Glomerular endothelial cell (primary cell): ENCODE measurements at regions not wholly inside any gene's neighbourhood (a gene's known extent, or its start where the extent isn't known, plus 50 kb on each side); places are given as distances from the start of the nearest gene placed in this dataset.

Source experiments
- DNase-seq: peaks from one replicate; pipeline ENCODE4 v3.0.0-alpha.2; 2011; ENCODE audit warnings: low read depth, low spot score; ENCODE audit errors: extremely low read depth

DNA sequence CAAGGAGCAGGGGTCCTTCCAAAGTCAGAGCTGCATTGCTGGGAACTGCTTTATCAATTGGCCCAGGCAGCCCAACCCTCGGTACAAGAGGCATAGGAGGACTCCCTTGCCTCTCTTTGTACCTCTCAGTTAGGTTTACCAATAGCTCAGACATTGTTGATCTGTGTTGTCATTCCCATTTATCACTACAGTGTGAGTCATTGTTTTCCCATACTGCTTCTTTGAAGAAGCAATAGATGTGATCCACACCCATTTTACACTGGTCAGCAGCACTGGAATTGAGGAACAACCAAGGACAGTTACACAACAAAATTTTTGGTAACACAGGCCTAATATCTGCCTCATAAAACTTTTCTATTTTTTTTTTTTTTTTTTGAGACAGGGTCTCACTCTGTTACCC, 307.2 kb downstream of the SNX13 start:
- DNase-seq = no peak

DNA sequence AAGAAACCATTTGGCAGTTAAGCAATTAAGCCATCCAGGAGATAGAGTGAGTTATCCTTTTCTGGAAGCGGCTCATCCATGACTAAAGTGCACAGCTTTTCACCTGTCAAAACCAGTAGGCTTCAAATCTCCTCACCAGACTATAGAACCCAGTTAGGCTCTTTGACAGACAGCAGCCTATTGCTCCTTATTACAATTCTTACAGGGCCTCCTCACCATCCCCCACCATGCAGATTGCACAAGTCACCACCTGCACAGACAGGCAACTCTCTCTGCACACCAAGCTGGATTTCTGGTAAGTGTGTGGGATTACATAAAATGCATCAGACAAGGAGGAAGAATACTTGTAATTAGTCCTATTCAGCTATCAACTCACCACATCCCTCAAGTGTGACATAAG, 301.6 kb downstream of the SNX13 start:
- DNase-seq = no peak

DNA sequence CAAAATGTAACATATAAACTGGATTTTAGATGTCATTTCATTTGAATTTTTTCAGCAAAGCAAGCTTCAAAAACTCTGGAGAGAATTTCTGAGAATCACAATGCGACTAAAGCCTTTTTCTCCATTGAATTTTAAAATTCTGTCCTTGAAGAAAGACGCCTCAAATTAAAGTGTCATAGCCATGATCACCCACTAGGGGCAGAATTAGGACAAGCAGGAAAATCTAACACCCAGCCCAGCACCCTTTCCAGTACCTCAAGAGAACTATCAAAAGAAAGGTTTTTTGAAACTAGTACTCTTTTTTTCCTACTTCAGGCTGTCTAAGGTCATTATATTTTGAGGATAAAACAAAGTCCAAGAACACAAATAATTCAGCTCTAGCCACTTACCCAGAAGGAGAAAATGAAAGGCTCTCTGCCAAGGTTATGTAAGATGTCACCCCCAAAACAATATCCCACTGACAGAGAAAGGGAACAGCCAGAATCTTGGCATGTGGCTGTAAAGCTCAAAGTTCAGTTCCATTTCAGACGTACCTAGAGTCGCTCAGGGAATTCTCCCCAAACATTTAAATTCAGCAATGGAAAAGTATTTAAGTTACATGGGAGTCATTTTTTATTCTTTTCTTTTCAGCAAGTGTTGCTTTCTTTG, 299.4 kb downstream of the SNX13 start:
- DNase-seq = no peak

DNA sequence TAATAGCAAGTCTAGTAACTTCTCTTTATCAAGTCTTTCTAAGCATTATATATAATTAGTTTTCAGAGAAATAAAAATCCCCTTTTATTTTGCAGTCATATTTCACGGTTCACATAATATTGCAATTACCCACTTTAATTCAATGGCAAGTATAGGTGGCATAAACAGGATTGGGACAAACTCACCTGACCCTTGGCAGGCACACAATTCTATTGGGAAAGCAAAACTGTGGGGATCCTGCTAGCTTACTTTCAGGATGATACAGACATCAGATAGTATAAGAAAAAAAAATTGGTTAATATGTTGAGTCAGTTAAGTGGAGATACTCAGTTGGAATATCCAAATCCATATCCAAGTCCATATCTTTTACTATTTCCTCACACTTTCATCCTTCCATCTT, 294.8 kb downstream of the SNX13 start:
- no peak for DNase-seq

DNA sequence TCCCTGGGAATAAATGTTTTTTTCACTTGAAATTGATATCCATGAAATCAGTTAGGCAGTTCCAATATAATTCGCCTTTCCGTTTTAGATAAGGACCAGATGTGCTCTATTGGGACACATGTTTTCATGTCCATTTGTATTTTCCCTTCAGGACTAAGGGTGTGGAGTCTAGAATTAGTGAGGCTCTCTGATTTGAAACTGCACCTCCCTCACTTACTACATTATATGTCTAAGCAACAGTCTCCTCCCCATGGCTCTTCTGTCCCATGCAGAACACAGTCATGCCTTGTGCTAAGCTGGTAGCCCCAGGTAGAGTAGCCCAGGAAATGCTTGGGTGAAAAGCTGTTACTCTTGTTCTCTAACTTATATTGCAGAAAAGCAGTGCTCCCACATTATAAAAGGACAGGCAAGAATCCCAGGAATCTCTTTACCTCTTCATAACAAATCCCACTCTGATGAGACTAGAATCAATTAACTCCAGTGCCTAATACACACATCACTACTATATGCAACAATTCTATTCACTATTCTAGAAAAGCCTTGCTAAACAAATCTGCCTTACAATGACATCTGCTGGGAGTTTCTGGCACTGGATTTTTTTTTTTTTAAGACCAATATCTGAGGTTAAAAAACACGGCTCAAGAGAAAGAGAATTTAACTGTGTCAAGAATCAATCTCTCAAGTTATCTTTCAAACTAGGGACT, 293.9 kb downstream of the SNX13 start:
- DNase-seq = no peak

DNA sequence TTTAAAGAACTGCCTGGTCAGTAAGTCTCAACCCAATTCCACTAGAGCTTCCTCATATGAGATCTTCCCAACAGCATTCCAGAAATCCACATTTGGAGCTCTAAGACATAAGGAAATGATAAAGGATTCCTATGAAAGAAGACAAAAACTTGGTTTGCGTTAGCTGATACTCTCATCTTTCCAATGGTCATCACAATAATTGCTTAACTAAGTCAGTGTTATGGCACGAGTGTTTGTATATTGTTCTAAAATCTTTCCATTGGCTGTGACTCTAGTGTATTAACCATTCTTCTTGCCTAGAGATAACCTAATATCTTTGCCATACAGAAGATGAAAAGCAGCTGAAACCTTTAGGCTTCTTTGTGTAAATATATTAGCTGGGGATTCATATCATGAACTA, 289.0 kb downstream of the SNX13 start:
- no peak for DNase-seq

DNA sequence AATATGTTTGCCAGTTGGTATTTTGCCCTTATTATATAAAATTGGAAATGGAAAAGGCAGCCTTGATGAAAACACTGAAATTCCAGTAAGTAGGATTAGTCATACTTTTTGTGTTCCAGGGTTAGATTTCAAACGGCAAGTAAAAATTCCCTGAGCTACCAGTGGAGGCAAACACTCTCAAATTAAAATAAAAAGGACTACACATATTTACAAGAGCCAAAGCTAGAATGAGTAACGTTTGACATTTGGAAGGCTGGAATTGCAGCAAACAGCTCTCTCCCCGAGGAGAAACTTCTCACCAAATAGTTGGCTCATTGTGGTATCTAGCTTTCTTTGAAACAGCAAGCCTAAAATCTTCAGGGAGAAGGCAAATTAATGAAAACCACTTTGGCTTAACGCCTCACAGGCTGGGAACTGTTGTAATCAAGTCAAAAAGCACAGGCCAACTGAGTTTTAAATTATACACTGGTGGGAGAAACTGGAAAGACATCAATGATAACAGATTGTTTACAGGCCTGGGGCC, 288.4 kb downstream of the SNX13 start:
- no peak for DNase-seq

DNA sequence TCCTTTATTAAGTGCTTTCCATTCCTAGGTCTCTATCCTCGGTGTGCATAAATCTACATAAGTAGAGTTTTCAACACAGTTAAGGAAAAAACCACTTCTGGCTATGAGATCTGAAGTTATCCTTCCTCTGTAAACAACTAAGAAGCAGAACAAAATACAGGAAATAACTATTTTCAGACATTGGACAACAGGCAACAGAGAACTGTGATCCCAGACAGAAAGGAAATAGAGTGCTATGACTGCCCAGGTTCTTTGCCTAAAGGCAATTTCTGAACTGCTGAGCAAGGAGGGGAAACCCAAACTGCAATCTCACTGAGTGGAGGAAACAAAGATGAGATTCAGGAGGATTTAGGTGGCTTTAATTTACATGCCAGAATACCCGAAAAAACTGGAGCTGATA, 285.4 kb downstream of the SNX13 start:
- no peak for DNase-seq

DNA sequence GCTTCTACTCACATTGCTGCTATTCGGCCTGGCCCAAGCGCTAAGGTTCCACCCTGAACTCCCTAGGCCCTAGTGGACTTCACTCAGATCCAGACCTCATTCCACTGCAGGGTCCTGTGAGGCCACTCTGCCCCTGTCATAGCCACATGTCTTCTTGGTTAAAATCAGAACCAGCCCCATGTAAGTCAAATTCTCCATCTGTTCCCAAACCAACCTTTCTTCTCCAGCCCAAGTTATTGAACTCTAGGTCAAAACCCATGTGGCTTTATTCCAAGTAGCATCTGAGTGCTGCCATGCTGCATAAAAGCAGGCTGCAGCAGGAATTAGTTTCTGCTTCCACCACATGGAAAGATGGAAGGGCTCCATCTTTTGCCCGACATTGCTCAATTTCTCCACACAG, 281.2 kb downstream of the SNX13 start:
- DNase-seq = no peak

DNA sequence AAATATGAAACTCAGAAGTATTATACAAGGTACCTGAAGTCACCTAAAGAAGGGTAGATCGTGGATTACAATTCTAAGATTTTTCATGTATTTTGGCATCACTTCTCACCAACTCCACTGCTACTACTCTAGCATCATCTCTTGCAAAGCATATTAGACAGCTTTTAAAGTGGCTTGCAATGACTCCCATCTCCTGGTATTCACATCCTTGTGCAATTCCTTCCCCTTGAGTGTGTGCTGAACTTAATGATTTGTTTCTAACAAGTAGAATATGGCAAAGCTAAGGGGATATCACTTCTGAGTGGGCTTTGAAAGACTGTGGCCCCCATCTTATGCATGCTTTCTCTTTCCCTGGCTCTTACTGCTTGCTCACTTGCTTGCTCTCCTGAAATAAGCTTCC, 280.2 kb downstream of the SNX13 start:
- no peak for DNase-seq

DNA sequence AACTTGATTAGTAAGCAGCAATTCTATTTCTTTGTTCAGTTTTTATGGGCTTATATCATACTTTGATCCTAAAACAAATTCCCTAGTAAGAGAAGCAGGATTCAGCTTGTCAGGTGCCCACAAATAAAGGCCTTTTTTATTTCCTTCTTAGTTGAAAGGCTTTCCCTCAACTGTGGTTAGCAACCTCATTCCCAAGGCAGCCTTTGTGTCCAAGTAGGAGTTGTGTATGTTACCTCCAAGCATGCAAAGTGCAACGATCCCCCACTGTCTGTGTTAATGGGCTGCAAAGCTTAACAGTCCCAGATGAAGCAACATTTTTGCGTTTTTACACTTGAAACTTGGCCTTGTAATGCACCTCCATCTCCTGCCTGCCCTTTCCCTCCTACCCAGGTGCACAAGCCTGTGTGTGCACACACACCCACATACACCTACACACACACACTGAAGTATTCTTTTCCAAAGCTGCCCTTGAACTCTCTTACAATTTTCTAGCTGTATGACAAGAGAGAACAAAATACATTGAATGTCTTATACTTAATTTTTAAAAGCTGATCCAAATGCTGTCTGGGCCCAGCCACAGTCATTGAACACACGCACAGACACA, 278.2 kb downstream of the SNX13 start:
- DNase-seq = no peak

DNA sequence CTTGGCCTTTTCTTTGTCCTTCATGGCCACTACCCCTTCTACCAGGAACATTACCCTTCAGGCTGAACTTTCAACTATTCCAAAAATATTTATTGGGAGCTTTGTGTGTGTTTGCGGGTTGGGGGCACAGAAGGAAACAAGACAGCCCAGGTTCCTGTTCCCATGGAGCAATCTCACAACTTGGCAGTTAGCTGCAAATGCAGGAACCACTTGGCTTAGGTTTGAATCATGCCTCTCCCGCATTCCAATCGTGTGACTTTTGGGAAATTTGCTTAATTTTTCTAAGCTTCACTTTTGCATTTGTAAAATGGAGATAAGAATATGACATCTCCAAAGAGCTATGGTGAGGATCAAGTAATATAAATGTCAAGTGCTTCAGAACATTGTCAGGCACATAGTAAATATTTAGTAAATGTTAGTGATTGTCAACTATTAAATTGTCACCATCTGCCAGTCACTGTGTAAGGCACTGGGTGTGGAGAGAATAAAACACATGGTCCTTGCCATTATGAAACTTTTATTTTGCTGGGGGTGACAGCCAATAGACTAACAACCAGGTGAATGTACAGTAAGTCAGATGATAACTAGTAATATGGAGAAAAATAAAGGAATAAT, 277.1 kb downstream of the SNX13 start:
- no peak for DNase-seq

DNA sequence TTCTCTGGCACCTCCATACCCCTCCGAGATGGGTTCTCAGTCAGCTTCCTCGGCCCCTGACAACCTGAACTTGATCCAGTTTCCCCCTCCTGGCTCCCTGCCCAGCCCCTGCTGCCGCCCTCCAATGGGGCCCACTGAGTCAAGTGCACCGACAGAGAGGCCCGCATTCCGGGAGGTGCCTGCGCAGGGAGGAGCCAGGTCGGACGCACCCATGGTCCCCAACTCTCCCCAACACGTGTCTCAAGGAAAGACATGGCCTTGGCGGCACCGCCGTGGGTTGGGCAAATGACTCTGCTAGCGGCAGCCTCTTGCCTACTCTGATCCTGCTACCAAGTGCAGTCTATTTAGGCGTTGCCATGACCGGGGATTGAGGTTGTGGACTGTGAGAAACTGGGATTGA, 275.3 kb downstream of the SNX13 start:
- no peak for DNase-seq

DNA sequence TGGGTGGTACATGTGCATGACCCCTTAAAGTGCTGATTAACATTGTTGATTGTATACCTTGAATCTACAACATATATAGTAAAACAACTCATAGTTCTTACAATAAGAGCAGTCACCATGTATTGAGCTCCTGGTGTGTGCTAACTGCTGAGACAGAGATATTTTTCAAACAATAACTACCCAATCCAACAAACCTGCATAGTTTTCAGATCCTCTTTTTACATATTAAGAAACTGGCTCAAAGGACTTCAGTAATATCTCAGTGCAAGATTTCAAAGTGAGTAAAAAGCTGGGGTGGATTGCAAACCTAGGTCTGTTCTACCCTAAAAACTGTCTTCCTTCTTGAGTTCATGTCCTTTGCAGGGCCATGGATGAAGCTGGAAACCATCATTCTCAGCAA, 272.2 kb downstream of the SNX13 start:
- DNase-seq = no peak

DNA sequence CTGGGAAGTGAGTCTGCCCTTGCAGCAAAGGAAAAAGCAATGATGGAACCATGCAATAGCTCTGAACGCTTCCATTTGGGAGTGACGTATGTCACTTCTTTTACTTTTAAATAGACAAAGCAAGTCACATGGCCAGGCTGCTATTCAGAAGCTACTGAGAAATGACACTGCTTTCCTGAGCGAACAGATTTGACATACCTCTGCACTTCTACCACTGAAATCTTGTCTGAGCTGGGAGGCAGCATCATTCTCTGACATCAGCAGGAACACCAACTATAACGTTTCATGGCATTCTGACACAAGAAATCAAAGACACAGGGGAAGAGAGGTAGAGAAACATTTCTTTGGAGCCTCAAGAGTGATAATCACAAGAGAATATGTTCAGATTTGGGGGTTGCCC, 271.1 kb downstream of the SNX13 start:
- no peak for DNase-seq

DNA sequence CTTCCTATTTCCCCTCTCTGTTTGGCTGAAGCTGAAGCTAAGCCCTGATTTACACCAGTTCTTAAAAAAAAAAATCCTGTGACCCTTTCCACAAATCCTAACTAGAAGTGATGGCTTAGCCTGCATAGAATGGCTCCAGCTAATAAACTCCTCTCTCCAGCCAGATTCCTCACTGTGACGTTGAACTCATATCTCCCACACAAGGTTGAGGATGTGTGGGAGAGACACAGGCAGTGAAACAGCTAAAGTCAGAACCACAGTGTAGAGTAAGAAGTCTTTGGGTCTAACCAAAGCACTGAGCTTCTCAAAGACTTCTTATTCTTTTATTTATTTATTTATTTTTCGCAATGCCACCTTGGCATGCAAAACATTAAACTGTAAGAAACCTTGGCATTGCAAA, 268.3 kb downstream of the SNX13 start:
- no peak for DNase-seq

DNA sequence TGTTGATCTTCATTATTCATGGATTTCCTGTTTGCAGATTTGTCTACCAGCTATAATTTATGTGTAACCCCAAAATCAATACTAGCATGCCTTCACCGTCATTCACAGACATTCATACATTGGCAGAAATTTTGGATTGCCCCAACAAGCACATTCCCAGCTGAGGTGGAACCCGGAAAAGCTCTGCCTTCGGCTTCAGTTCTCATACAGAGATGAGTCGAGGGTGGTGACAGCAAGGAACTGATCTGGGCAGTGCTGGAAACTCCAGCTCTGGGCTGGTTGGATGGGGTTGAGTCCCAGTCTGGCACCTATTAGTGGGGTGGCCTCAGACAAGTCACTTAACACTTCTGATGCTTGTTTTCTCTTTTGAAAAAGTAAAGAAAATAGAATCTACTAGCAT, 267.5 kb downstream of the SNX13 start:
- DNase-seq = no peak

DNA sequence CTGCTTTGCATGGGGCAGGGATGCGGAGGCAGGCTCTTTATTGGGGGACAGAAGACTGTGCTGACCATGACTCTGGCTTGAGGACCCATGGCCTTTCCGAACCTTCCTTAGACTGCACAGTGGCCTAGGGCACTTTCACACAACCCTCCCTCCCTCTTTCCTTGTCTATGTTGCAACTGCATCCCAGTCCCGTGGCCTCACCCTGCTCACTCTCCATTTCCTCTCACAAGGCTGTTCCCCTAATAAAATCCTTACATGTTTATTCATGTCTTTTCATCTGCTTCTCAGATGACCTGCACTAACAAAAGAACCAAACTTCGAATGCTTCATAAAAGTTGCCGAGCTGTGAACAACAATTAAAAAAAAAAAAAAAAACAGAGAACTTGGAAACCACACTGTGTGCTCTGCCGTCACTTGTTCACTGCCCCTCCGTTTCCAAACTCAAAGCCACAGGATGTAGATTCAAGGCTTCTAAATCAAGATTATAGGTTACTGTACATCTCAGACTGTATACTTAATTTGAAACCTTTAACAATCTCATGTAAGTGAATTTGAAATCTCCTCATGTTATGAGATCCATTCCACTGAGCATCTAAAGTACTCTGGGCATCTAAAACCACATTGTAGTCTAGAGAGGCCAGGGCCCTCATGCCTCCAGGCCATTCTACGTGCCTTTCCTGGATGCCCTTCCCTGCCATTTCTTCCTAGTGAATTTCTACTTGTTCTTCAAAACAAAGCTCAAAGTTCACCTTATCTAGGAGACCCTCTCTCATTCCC, 265.9 kb downstream of the SNX13 start:
- no peak for DNase-seq

DNA sequence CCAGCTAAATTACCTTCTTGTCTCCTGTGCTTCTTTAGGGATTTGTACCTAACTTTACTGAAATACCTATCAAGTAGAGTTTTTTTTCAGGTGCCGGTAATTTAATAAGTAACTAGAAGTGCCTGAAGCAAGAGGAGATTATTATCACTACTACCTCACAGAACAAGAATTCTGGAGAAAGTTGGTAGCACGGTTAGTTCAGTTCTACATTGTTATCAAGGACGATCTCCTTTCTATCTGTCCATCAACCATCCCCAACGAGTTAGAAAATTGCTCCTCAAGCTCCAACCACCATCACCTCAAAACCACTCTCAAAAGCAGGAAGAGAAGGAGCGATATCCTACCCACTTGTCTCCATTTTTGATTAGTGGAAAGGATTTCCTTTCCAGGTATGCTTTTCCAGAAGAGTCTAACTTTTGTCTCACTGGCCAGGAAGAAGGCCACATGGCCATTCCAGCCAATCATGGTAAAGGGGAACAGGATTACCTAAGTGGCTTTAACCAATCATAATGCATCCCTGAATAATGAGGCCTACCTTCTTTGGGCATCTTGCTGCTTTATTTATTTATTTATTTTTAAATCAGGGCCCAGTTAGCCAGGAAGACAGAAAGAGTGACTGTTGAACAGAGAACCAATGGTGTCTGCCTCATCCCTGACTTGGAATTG, 265.2 kb downstream of the SNX13 start:
- no peak for DNase-seq

DNA sequence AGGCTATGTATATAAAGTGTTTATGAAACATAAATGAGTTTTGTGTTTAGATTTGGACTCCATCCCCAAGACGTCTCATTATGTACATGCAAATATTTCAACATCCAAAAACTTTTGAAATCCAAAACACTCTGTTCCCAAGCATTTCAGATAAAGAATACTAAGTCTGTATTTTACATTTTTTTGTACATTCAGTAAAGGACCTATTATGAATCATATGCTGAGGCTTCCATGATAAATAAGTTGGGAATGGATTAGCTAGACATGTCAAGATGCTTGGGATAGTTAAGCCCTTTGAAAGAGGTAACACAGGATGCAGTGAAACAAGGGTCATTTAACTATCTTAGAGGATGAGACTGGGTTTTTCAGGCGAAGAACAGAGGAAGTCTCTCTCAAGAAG, 262.9 kb downstream of the SNX13 start:
- DNase-seq = no peak

DNA sequence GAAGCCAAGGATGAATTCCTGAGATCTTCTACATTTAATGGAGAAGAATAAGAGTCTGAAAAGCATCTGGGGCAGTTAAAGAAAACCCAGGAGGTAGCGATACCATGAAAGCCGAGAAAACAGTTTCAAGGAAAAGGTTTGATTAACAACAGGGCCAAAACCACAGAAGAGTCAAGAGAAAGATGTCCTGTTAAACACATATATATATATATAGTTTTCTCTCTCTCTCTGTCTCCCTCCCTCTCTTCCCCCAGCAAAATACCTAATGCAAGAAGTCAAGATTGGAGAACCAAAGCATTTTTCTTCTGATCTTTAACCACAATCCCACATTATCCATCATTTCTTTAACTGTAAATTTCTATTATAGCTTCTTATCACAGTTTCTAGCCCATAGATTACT, 261.4 kb downstream of the SNX13 start:
- no peak for DNase-seq
